H1 (cell line): ENCODE measurements at regions not wholly inside any gene's neighbourhood (a gene's known extent, or its start where the extent isn't known, plus 50 kb on each side); places are given as distances from the start of the nearest gene placed in this dataset.

Source experiments
- CTCF ChIA-PET: fragments of 300-600 bp; sonication (Branson Sonifier 250); formaldehyde crosslinking; loops from one replicate; lab custom pipeline; 2021; ENCODE audit not compliant: partially characterized antibody; lab: Charles Lee
- POLR2A ChIA-PET: fragments of 300-600 bp; sonication (Branson Sonifier 250); formaldehyde crosslinking; loops from one replicate; lab custom pipeline; 2021; ENCODE audit warnings: inconsistent platforms; ENCODE audit not compliant: partially characterized antibody; lab: Charles Lee
- DNase-seq, 2 experiments: peaks; one replicate each; pipeline versions ENCODE4 v3.0.0 to v3.0.0-alpha.2; 2010 to 2022; ENCODE audit warnings: low spot score in 2 of 2, low read depth in 1 of 2, mixed read lengths in 1 of 2
- FAIRE-seq: peaks from 2 replicates; lab custom pipeline; 2011; peaks lifted over from hg19 to GRCh38; lab: Jason Lieb, UNC
- H2AFZ ChIP-seq: 2 replicates; pipeline ENCODE4 v1.8.1; 2012; ENCODE audit warnings: low read length, inconsistent platforms
- H2AK5ac ChIP-seq: 2 replicates; pipeline ENCODE4 v1.6.1; 2013; ENCODE audit warnings: low read depth, low read length
- H2BK120ac ChIP-seq: replicated peaks from 2 replicates; pipeline ENCODE3; 2013; ENCODE audit warnings: low read depth, low read length, inconsistent platforms
- H2BK12ac ChIP-seq: 2 replicates; pipeline ENCODE4 v1.6.1; 2013; ENCODE audit warnings: low read depth, low read length
- H2BK15ac ChIP-seq: 2 replicates; pipeline ENCODE4 v1.6.1; 2013; ENCODE audit warnings: low read length
- H2BK20ac ChIP-seq: 2 replicates; pipeline ENCODE4 v1.6.1; 2013; ENCODE audit warnings: low read length
- H2BK5ac ChIP-seq: 2 replicates; pipeline ENCODE4 v1.6.1; 2013; ENCODE audit warnings: low read depth, low read length
- H3K14ac ChIP-seq: 2 replicates; pipeline ENCODE4 v1.6.1; 2013; ENCODE audit warnings: inconsistent platforms; ENCODE audit not compliant: insufficient read length
- H3K18ac ChIP-seq: 2 replicates; pipeline ENCODE4 v1.6.1; 2013; ENCODE audit warnings: low read length; ENCODE audit errors: extremely low read depth
- H3K23ac ChIP-seq: 2 replicates; pipeline ENCODE4 v1.6.1; 2013; ENCODE audit warnings: inconsistent platforms; ENCODE audit not compliant: insufficient read length
- H3K23me2 ChIP-seq: 2 replicates; pipeline ENCODE4 v1.6.1; 2013; ENCODE audit warnings: low read depth, low read length
- H3K27ac ChIP-seq: 2 replicates; pipeline ENCODE4 v1.6.1; 2011; ENCODE audit warnings: low read depth, low read length, inconsistent platforms
- H3K27me3 ChIP-seq, 4 experiments: replicated peaks in 1 of 4; 1 replicate in 1 of 4; 2 replicates in 3 of 4; pipeline versions ENCODE4 v1.6.1 to v1.8.1; 2011 to 2013; ENCODE audit warnings: low read length in 3 of 4, mild to moderate bottlenecking in 3 of 4, inconsistent platforms in 2 of 4, mixed read lengths in 2 of 4, moderate library complexity in 1 of 4; ENCODE audit not compliant: control insufficient read depth in 3 of 4, insufficient read depth in 3 of 4; ENCODE audit errors: extremely low read depth in 1 of 4
- H3K36me3 ChIP-seq, 4 experiments: 2 replicates each; pipeline versions ENCODE4 v1.6.1 to v1.8.1; 2011 to 2013; ENCODE audit warnings: mild to moderate bottlenecking in 4 of 4, low read length in 3 of 4, moderate library complexity in 2 of 4, control low read depth in 1 of 4, inconsistent platforms in 1 of 4; ENCODE audit not compliant: insufficient read depth in 4 of 4, control insufficient read depth in 2 of 4
- H3K4ac ChIP-seq: replicated peaks from 2 replicates; pipeline ENCODE3; 2013; ENCODE audit warnings: low read length, low read depth, mixed read lengths, inconsistent platforms; ENCODE audit not compliant: insufficient read length
- H3K4me1 ChIP-seq, 4 experiments: replicated peaks in 1 of 4; 1 replicate in 1 of 4; 2 replicates in 3 of 4; pipeline versions ENCODE4 v1.6.1 to v1.8.1; 2011 to 2013; ENCODE audit warnings: low read length in 3 of 4, inconsistent platforms in 2 of 4, mixed read lengths in 1 of 4; ENCODE audit not compliant: insufficient read depth in 4 of 4, control insufficient read depth in 3 of 4
- H3K4me2 ChIP-seq, 2 experiments: 2 replicates each; pipeline versions ENCODE4 v1.6.1 to v1.8.1; 2011 to 2013; ENCODE audit warnings: low read depth in 2 of 2, low read length in 2 of 2, control low read depth in 1 of 2, inconsistent platforms in 1 of 2, mild to moderate bottlenecking in 1 of 2; ENCODE audit not compliant: insufficient read depth in 1 of 2
- H3K4me3 ChIP-seq, 4 experiments: fragments of 200-600, 300-600 bp in 1 of 4; sonication (generic), shearing (Covaris generic), sonication (Bioruptor Twin) in 1 of 4; 2 replicates each; pipeline versions ENCODE4 v1.5.1 to v1.8.1; 2011 to 2016; ENCODE audit warnings: low read length in 4 of 4, low read depth in 3 of 4, control low read depth in 2 of 4, inconsistent platforms in 2 of 4, mild to moderate bottlenecking in 2 of 4, mixed read lengths in 1 of 4, moderate library complexity in 1 of 4; ENCODE audit not compliant: insufficient read depth in 2 of 4; ENCODE audit errors: extremely low read depth in 1 of 4
- H3K56ac ChIP-seq: replicated peaks from 2 replicates; pipeline ENCODE3; 2013; ENCODE audit warnings: low read depth, mild to moderate bottlenecking, mixed read lengths, low read length, inconsistent platforms; ENCODE audit not compliant: insufficient read length
- H3K79me1 ChIP-seq: 2 replicates; pipeline ENCODE4 v1.6.1; 2013; ENCODE audit warnings: low read depth, low read length, control low read depth
- H3K79me2 ChIP-seq, 2 experiments: 2 replicates each; pipeline versions ENCODE4 v1.6.1 to v1.8.1; 2012 to 2013; ENCODE audit warnings: low read length in 2 of 2, mild to moderate bottlenecking in 2 of 2, inconsistent platforms in 1 of 2; ENCODE audit not compliant: insufficient read depth in 2 of 2, control insufficient read depth in 1 of 2
- H3K9ac ChIP-seq, 4 experiments: replicated peaks in 1 of 4; 1 replicate in 1 of 4; 2 replicates in 3 of 4; pipeline versions ENCODE4 v1.6.1 to v1.8.1; 2011 to 2013; ENCODE audit warnings: low read depth in 3 of 4, low read length in 3 of 4, control low read depth in 2 of 4, mild to moderate bottlenecking in 2 of 4, moderate library complexity in 2 of 4, inconsistent platforms in 1 of 4; ENCODE audit errors: extremely low read depth in 1 of 4
- H3K9me3 ChIP-seq, 2 experiments: 2 replicates each; pipeline versions ENCODE4 v1.6.1 to v1.8.1; 2012 to 2013; ENCODE audit warnings: mild to moderate bottlenecking in 2 of 2, moderate library complexity in 2 of 2, control low read depth in 1 of 2, inconsistent platforms in 1 of 2, low read depth in 1 of 2, low read length in 1 of 2, mixed read lengths in 1 of 2; ENCODE audit not compliant: insufficient read depth in 2 of 2
- H4K20me1 ChIP-seq, 2 experiments: replicated peaks in 1 of 2; 2 replicates each; pipeline versions ENCODE3 to v1.8.1; 2011 to 2013; ENCODE audit warnings: inconsistent platforms in 2 of 2, low read length in 2 of 2, mild to moderate bottlenecking in 1 of 2; ENCODE audit not compliant: insufficient read depth in 2 of 2, control insufficient read depth in 1 of 2
- H4K5ac ChIP-seq: 2 replicates; pipeline ENCODE4 v1.6.1; 2013; ENCODE audit warnings: low read length, low read depth, mixed read lengths, inconsistent platforms; ENCODE audit not compliant: insufficient read length
- H4K8ac ChIP-seq: 2 replicates; pipeline ENCODE4 v1.8.0; 2013; ENCODE audit warnings: mild to moderate bottlenecking, moderate library complexity, low read length, inconsistent platforms; ENCODE audit not compliant: insufficient read depth; ENCODE audit errors: extremely low read depth
- H4K91ac ChIP-seq: replicated peaks from 2 replicates; pipeline ENCODE3; 2013; ENCODE audit warnings: low read length, mixed read lengths, inconsistent platforms; ENCODE audit not compliant: insufficient read length
- E2F6 ChIP-seq: IDR thresholded peaks from 2 replicates; pipeline ENCODE4 v1.6.1; 2012; ENCODE audit warnings: inconsistent platforms
- JUN ChIP-seq: IDR thresholded peaks from 2 replicates; pipeline ENCODE4 v1.6.1; 2011; ENCODE audit warnings: low read depth, mild to moderate bottlenecking, improper control_type of control experiment, low read length
- KDM4A ChIP-seq: IDR thresholded peaks from one replicate; pipeline ENCODE4 v1.7.1; 2012; ENCODE audit warnings: low read depth, mild to moderate bottlenecking, moderate library complexity, low read length, inconsistent platforms; ENCODE audit not compliant: severe bottlenecking
- KDM5A ChIP-seq: fragments of 200-600 bp; IDR thresholded peaks from 2 replicates; pipeline ENCODE4 v1.7.1; 2012; ENCODE audit warnings: mild to moderate bottlenecking, low read length, inconsistent platforms, mixed read lengths
- NANOG ChIP-seq: IDR thresholded peaks from 2 replicates; pipeline ENCODE4 v1.6.1; 2011; ENCODE audit warnings: low read length, low read depth, mild to moderate bottlenecking, inconsistent platforms; ENCODE audit not compliant: insufficient read depth, poor library complexity, severe bottlenecking
- POU5F1 ChIP-seq: IDR thresholded peaks from 2 replicates; pipeline ENCODE4 v1.6.1; 2011; ENCODE audit warnings: low read depth, mild to moderate bottlenecking, low read length, moderate library complexity
- RXRA ChIP-seq: IDR thresholded peaks from 2 replicates; pipeline ENCODE4 v1.6.1; 2011; ENCODE audit warnings: low read depth, mild to moderate bottlenecking, low read length, moderate library complexity; ENCODE audit not compliant: insufficient read depth
- SAP30 ChIP-seq: fragments of 300-600 bp; sonication (generic); IDR thresholded peaks from 2 replicates; pipeline ENCODE4 v1.7.1; 2012; ENCODE audit warnings: low read length, moderate library complexity, mild to moderate bottlenecking, inconsistent platforms; ENCODE audit not compliant: insufficient read depth, insufficient replicate concordance
- TBP ChIP-seq: IDR thresholded peaks from 2 replicates; pipeline ENCODE4 v1.6.1; 2011; ENCODE audit warnings: low read depth, low read length, improper control_type of control experiment
- YY1 ChIP-seq: IDR thresholded peaks from 2 replicates; pipeline ENCODE4 v1.6.1; 2011; ENCODE audit warnings: low read depth, mild to moderate bottlenecking, low read length
- WGBS, 2 experiments: shearing (Covaris generic) in 1 of 2; methylation state at CpG; one replicate each; pipeline versions ENCODE4 v1.1.6 to v1.1.7; 2013 to 2015; ENCODE audit warnings: low lambda C conversion rate in 2 of 2, mixed read lengths in 2 of 2, inconsistent platforms in 1 of 2, low coverage in 1 of 2, missing lambda C conversion rate in 1 of 2; ENCODE audit not compliant: insufficient replicate concordance in 2 of 2, insufficient coverage in 1 of 2, insufficient read length in 1 of 2; ENCODE audit errors: extremely low coverage in 1 of 2, missing lambda C conversion rate in 1 of 2; 5-methylcytosine and 5-hydroxymethylcytosine counted together

- no peak overlapping the region for H2BK120ac ChIP-seq
- no peak overlapping the region for H3K56ac ChIP-seq
- DNase-seq, result no peak
- no peak overlapping the region for H3K23ac ChIP-seq
- no peak overlapping the region for H2BK5ac ChIP-seq
- no peak overlapping the region for H3K18ac ChIP-seq
- H3K4ac ChIP-seq, result no peak overlapping the region
- no peaks in the 10 kb centered on the region for H3K23me2 ChIP-seq
- no peak overlapping the region for H2AK5ac ChIP-seq
- H4K20me1 ChIP-seq, result no peaks in the 10 kb centered on the region
- POLR2A ChIA-PET, result no interaction called here
- H3K4me2 ChIP-seq, result no peak overlapping the region
- H3K36me3 ChIP-seq, result no peaks in the 10 kb centered on the region
- H3K79me2 ChIP-seq, result no peaks in the 10 kb centered on the region
- no peaks in the 10 kb centered on the region for H3K27me3 ChIP-seq
- H3K79me1 ChIP-seq, result no peaks in the 10 kb centered on the region
- H2AFZ ChIP-seq, result peak overlapping the region; percentile 52; the same call in 1 of the 2 replicates
- H4K8ac ChIP-seq, result no peak overlapping the region
- no peak overlapping the region for H4K91ac ChIP-seq
- TF ChIP-seq KDM5A (no peak), E2F6 (no peak), NANOG (no peak), SAP30 (no peak), RXRA (no peak), POU5F1 (no peak), KDM4A (no peak), YY1 (no peak), TBP (no peak), JUN (no peak)
- H3K9ac ChIP-seq, result no peak overlapping the region
- H3K27ac ChIP-seq, result no peak overlapping the region
- no peak overlapping the region for H3K4me3 ChIP-seq
- 78% methylated on average over 6 of the region's 6 CpGs; no CpG with 5 or more reads in 1 of the 2 experiments for WGBS, 2 experiments
- CTCF ChIA-PET, result no interaction called here
- H4K5ac ChIP-seq, result no peak overlapping the region
- H2BK20ac ChIP-seq, result no peak overlapping the region
- no peak overlapping the region for H2BK12ac ChIP-seq
- FAIRE-seq, result no peak
- H3K9me3 ChIP-seq, result no peaks in the 10 kb centered on the region
- H3K4me1 ChIP-seq, result peaks cover 0 to 5% (median 0%) of the 10 kb centered on the region in 4 experiments; a peak in 3 of 7 replicates
- H2BK15ac ChIP-seq, result no peak overlapping the region
- H3K14ac ChIP-seq, result no peak overlapping the region
Observed at GRCh38 chr4:189036906-189037305, 897.7 kb downstream of the TRIML1 start.
